Right lobe of liver (tissue), 6 donors: ENCODE measurements at regions not wholly inside any gene's neighbourhood (a gene's known extent, or its start where the extent isn't known, plus 50 kb on each side); places are given as distances from the start of the nearest gene placed in this dataset.
"Not testable (repeated sequence)": the region's sequence is repeated elsewhere in the genome, so short reads cannot be mapped to it uniquely, and the experiment has no call there.

Experiments used
- ATAC-seq, 4 donors: fragments of 200-7000 bp; cut with Tn5 transposase; one replicate each; pipeline ENCODE4 v1.9.1; 2020; ENCODE audit warnings: mild to moderate bottlenecking in 4 of 4, moderate library complexity in 4 of 4
- DNase-seq, 3 donors: peaks; one replicate each; pipeline ENCODE4 v3.0.0-alpha.2; 2020
- H3K27ac ChIP-seq, 3 donors: fragments of 200-600 bp; one replicate each; pipeline ENCODE4 v1.8.0; 2022
- H3K27me3 ChIP-seq, 2 donors: fragments of 200-600 bp; one replicate each; pipeline ENCODE4 v1.8.0; 2022
- H3K36me3 ChIP-seq, 4 donors: fragments of 200-600 bp; sonication (generic) in 1 of 4; one replicate each; pipeline versions ENCODE4 v1.5.1 to v1.8.0; 2017 to 2022; ENCODE audit warnings: control low read depth in 1 of 4
- H3K4me1 ChIP-seq, 4 donors: fragments of 200-600 bp; sonication (generic) in 1 of 4; one replicate each; pipeline versions ENCODE4 v1.5.1 to v1.8.0; 2017 to 2022; ENCODE audit warnings: control low read depth in 1 of 4
- H3K4me3 ChIP-seq, 3 donors: fragments of 200-600 bp; one replicate each; pipeline ENCODE4 v1.8.0; 2022
- H3K9me3 ChIP-seq, 4 donors: fragments of 200-600 bp; sonication (generic) in 1 of 4; one replicate each; pipeline versions ENCODE4 v1.5.1 to v1.8.0; 2017 to 2022; ENCODE audit warnings: control low read depth in 1 of 4
- CTCF ChIP-seq, 4 donors: fragments of 200-600 bp in 3 of 4; fragments of 450-650 bp in 1 of 4; IDR thresholded peaks; one replicate each; pipeline versions ENCODE4 v1.5.1 to v1.8.0; 2016 to 2022; ENCODE audit warnings: antibody characterized with exemption in 4 of 4, mild to moderate bottlenecking in 2 of 4
- POLR2A ChIP-seq: fragments of 450-650 bp; IDR thresholded peaks from one replicate; pipeline ENCODE4 v1.6.1; 2017; ENCODE audit warnings: antibody characterized with exemption, mild to moderate bottlenecking
- WGBS: methylation state at CpG from one replicate; pipeline ENCODE4 v1.1.6; 2018; ENCODE audit warnings: low coverage, low lambda C conversion rate; ENCODE audit not compliant: insufficient coverage; ENCODE audit errors: missing lambda C conversion rate; 5-methylcytosine and 5-hydroxymethylcytosine counted together
- intact Hi-C, 2 donors: fragments of 100-400 bp; cut with DNase I; formaldehyde crosslinking; loops; one replicate each; pipeline versions ENCODE4 v1.11.2 to v1.14.1; 2022
- donor health status: DM: no; HTN: yes; CAD: no.
- donor health status: DM: no; HTN: no; CAD: no.
- donor health status: DM: no; HTN: no; CAD: no.
- donor health status: DM: no; HTN: yes; CAD: no.
- donor health status: DM: no; HTN: yes; CAD: no.

GRCh38 chr9:42239445-42240260 is 56.2 kb downstream of the SPATA31A6 start:
- H3K27me3 ChIP-seq, H3K9me3 ChIP-seq, H3K27ac ChIP-seq, H3K36me3 ChIP-seq, H3K4me1 ChIP-seq, intact Hi-C loops, H3K4me3 ChIP-seq, ATAC-seq, DNase-seq: not testable (repeated sequence)
- 17% methylated on average over 1 of the region's 1 CpG for WGBS

- H3K9me3 ChIP-seq, H3K27ac ChIP-seq, H3K27me3 ChIP-seq, intact Hi-C loops, H3K4me3 ChIP-seq, H3K4me1 ChIP-seq, DNase-seq, H3K36me3 ChIP-seq, ATAC-seq: not testable (repeated sequence)
- WGBS: 12% methylated on average over 1 of the region's 1 CpG
Observed at GRCh38 chr9:42240261-42240579, 56.8 kb downstream of the SPATA31A6 start.

- not testable (repeated sequence) for ATAC-seq
Observed at GRCh38 chr9:42243211-42243610, 59.8 kb downstream of the SPATA31A6 start.

GRCh38 chr9:42243822-42244221 is 60.4 kb downstream of the SPATA31A6 start:
- H3K27me3 ChIP-seq, DNase-seq, H3K36me3 ChIP-seq, H3K27ac ChIP-seq, H3K4me1 ChIP-seq, intact Hi-C loops, ATAC-seq, H3K9me3 ChIP-seq, H3K4me3 ChIP-seq: not testable (repeated sequence)
- 55% methylated on average over 3 of the region's 3 CpGs for WGBS

More at GRCh38 chr9:42243211-42243610, 59.8 kb downstream of the SPATA31A6 start:
- DNase-seq, intact Hi-C loops, H3K27me3 ChIP-seq, H3K9me3 ChIP-seq, H3K4me1 ChIP-seq, H3K4me3 ChIP-seq, H3K27ac ChIP-seq, H3K36me3 ChIP-seq: not testable (repeated sequence)
- WGBS: 74% methylated on average over 2 of the region's 2 CpGs

GRCh38 chr9:42268729-42269128 is 85.3 kb downstream of the SPATA31A6 start:
- H3K27me3 ChIP-seq, intact Hi-C loops, H3K36me3 ChIP-seq, H3K4me3 ChIP-seq, DNase-seq, H3K4me1 ChIP-seq, H3K9me3 ChIP-seq, H3K27ac ChIP-seq: not testable (repeated sequence)
- whole genome bisulfite sequencing: 35% methylated on average over 6 of the region's 6 CpGs
- peak in 1 of 4 donors; percentile 39 for ATAC-seq

GRCh38 chr9:42269171-42269570 is 85.7 kb downstream of the SPATA31A6 start:
- H3K36me3 ChIP-seq, H3K4me3 ChIP-seq, H3K27me3 ChIP-seq, H3K9me3 ChIP-seq, H3K4me1 ChIP-seq, ATAC-seq, DNase-seq, intact Hi-C loops, H3K27ac ChIP-seq: not testable (repeated sequence)
- 65% methylated on average over 11 of the region's 11 CpGs for WGBS

GRCh38 chr9:42273191-42273590 is 89.7 kb downstream of the SPATA31A6 start:
- H3K27ac ChIP-seq, H3K4me3 ChIP-seq, intact Hi-C loops, H3K9me3 ChIP-seq, H3K36me3 ChIP-seq, H3K4me1 ChIP-seq, H3K27me3 ChIP-seq: not testable (repeated sequence)
- ATAC-seq: peak in 1 of 4 donors; percentile 5
- 42% methylated on average over 1 of the region's 1 CpG for WGBS
- DNase-seq: peak in 1 of 3 donors; percentile 35

GRCh38 chr9:42275141-42275540 is 91.7 kb downstream of the SPATA31A6 start:
- intact Hi-C loops: no loop called here

GRCh38 chr9:42282531-42283178 is 99.2 kb downstream of the SPATA31A6 start:
- WGBS: 47% methylated on average over 7 of the region's 7 CpGs
- not testable (repeated sequence) for DNase-seq, H3K9me3 ChIP-seq

More at GRCh38 chr9:42275141-42275540, 91.7 kb downstream of the SPATA31A6 start:
- no peak for ATAC-seq
- Histone ChIP-seq H3K27me3 (no peaks in the 10 kb centered on the region), H3K27ac (no peak overlapping the region), H3K36me3 (no peaks in the 10 kb centered on the region), H3K9me3 (no peaks in the 10 kb centered on the region), H3K4me3 (no peak overlapping the region), H3K4me1 (no peaks in the 10 kb centered on the region)
- WGBS: 47% methylated on average over 9 of the region's 9 CpGs
- DNase-seq: no peak
- no peak for TF ChIP-seq CTCF (IDR thresholded peaks at IDR 0.05)
- no peak for TF ChIP-seq POLR2A

GRCh38 chr9:42283179-42283543 is 99.7 kb downstream of the SPATA31A6 start:
- not testable (repeated sequence) for DNase-seq

More at GRCh38 chr9:42282531-42283178, 99.2 kb downstream of the SPATA31A6 start:
- H3K4me3 ChIP-seq, H3K27me3 ChIP-seq, H3K36me3 ChIP-seq, H3K27ac ChIP-seq, intact Hi-C loops, H3K4me1 ChIP-seq: not testable (repeated sequence)
- ATAC-seq: peak in 1 of 4 donors; percentile 47

More at GRCh38 chr9:42283179-42283543, 99.7 kb downstream of the SPATA31A6 start:
- H3K4me1 ChIP-seq, H3K9me3 ChIP-seq, H3K27ac ChIP-seq, H3K36me3 ChIP-seq, H3K4me3 ChIP-seq, H3K27me3 ChIP-seq, ATAC-seq, intact Hi-C loops: not testable (repeated sequence)
- 50% methylated on average over 2 of the region's 2 CpGs for WGBS
